ENCODE measurements at regions not wholly inside any gene's neighbourhood (a gene's known extent, or its start where the extent isn't known, plus 50 kb on each side); places are given as distances from the start of the nearest gene placed in this dataset.
"Not testable (repeated sequence)": the region's sequence is repeated elsewhere in the genome, so short reads cannot be mapped to it uniquely, and the experiment has no call there.

- DNase-seq (no peak), ATAC-seq (peak; percentile 16)
- intact Hi-C loops (cut with micrococcal nuclease), result no loop called here
Measured at GRCh38 chr2:219723311-219723710, 95.9 kb downstream of the SLC4A3 start.

GRCh38 chr2:219724628-219725027, 97.2 kb downstream of the SLC4A3 start:
- ATAC-seq, result peak; percentile 39
- intact Hi-C loops (cut with micrococcal nuclease), result no loop called here
- no peak for DNase-seq

GRCh38 chr2:219726916-219727315, 99.5 kb downstream of the SLC4A3 start:
- DNase-seq (no peak), ATAC-seq (peak; percentile 49)
- intact Hi-C loops (cut with micrococcal nuclease), result no loop called here

GRCh38 chr2:219727771-219728429, 100.5 kb downstream of the SLC4A3 start:
- no peak for DNase-seq

GRCh38 chr2:219728991-219729487, 101.6 kb downstream of the SLC4A3 start:
- intact Hi-C loops (cut with micrococcal nuclease), result no loop called here
- ATAC-seq, result no peak

More at GRCh38 chr2:219727771-219728429, 100.5 kb downstream of the SLC4A3 start:
- ATAC-seq, result peak; percentile 39
- intact Hi-C loops (cut with micrococcal nuclease), result no loop called here

GRCh38 chr2:219731173-219731572, 103.7 kb downstream of the SLC4A3 start:
- DNase-seq, result no peak
- no peak for ATAC-seq
- intact Hi-C loops (cut with micrococcal nuclease), result loop anchor here (10.0 kb wide), 1 partner anchor 1844 kb away; the partner anchor contains the start of gene EPHA4

More at GRCh38 chr2:219728991-219729487, 101.6 kb downstream of the SLC4A3 start:
- no peak for DNase-seq

- DNase-seq, result no peak
- ATAC-seq, result no peak
- intact Hi-C loops (cut with micrococcal nuclease), result loop anchor here (10.0 kb wide), 1 partner anchor 1842 kb away; the partner anchor contains the start of gene EPHA4
Measured at GRCh38 chr2:219733106-219733505, 105.7 kb downstream of the SLC4A3 start.

GRCh38 chr2:219733746-219734145, 106.3 kb downstream of the SLC4A3 start:
- DNase-seq (no peak), ATAC-seq (no peak)
- intact Hi-C loops (cut with micrococcal nuclease), result loop anchor here (10.0 kb wide), 1 partner anchor 1841 kb away; the partner anchor contains the start of gene EPHA4

- ATAC-seq (peak; percentile 66), DNase-seq (no peak)
- intact Hi-C loops (cut with micrococcal nuclease), result loop anchor here (5.0 to 10.0 kb wide), 2 partner anchors 101 to 1839 kb away; partner anchors contain the start of gene EPHA4
Measured at GRCh38 chr2:219736209-219736608, 108.8 kb downstream of the SLC4A3 start.

- intact Hi-C loops (cut with micrococcal nuclease), result loop anchor here (5.0 to 10.0 kb wide), 2 partner anchors 100 to 1838 kb away; partner anchors contain the start of gene EPHA4
- ATAC-seq (peak; percentile 87), DNase-seq (peak; percentile 55)
Measured at GRCh38 chr2:219737270-219737691, 109.9 kb downstream of the SLC4A3 start.

- no peak for ATAC-seq
- intact Hi-C loops (cut with micrococcal nuclease), result loop anchor here (5.0 to 10.0 kb wide), 2 partner anchors 98 to 1836 kb away; partner anchors contain the start of gene EPHA4
- DNase-seq, result no peak
Measured at GRCh38 chr2:219739066-219739465, 111.6 kb downstream of the SLC4A3 start.

- DNase-seq, result no peak
- no peak for ATAC-seq
- intact Hi-C loops (cut with micrococcal nuclease), result loop anchor here (5.0 to 10.0 kb wide), 2 partner anchors 97 to 1835 kb away; partner anchors contain the start of gene EPHA4
Measured at GRCh38 chr2:219739866-219740440, 112.5 kb downstream of the SLC4A3 start.

- intact Hi-C loops (cut with micrococcal nuclease), result no loop called here
- ATAC-seq (peak; percentile 83), DNase-seq (no peak)
Measured at GRCh38 chr2:219743548-219743947, 116.1 kb downstream of the SLC4A3 start.

- ATAC-seq (no peak), DNase-seq (no peak)
- intact Hi-C loops (cut with micrococcal nuclease), result no loop called here
Measured at GRCh38 chr2:219744066-219744465, 116.6 kb downstream of the SLC4A3 start.

- ATAC-seq (no peak), DNase-seq (no peak)
- intact Hi-C loops (cut with micrococcal nuclease), result no loop called here
Measured at GRCh38 chr2:219744600-219744999, 117.2 kb downstream of the SLC4A3 start.

- DNase-seq (no peak), ATAC-seq (no peak)
- intact Hi-C loops (cut with micrococcal nuclease), result no loop called here
Measured at GRCh38 chr2:219747637-219748036, 120.2 kb downstream of the SLC4A3 start.

- DNase-seq (no peak), ATAC-seq (no peak)
- intact Hi-C loops (cut with micrococcal nuclease), result no loop called here
Measured at GRCh38 chr2:219748671-219749570, 121.5 kb downstream of the SLC4A3 start.

GRCh38 chr2:219751121-219751520, 123.7 kb downstream of the SLC4A3 start:
- ATAC-seq; intact Hi-C loops (cut with micrococcal nuclease); DNase-seq: not testable (repeated sequence)

- DNase-seq, result no peak
- peak; percentile 56 for ATAC-seq
- intact Hi-C loops (cut with micrococcal nuclease), result no loop called here
Measured at GRCh38 chr2:219752726-219753125, 125.3 kb downstream of the SLC4A3 start.

Data from left ventricle myocardium superior (tissue), 1 donor.